Calu3 (cell line): ENCODE measurements at regions not wholly inside any gene's neighbourhood (a gene's known extent, or its start where the extent isn't known, plus 50 kb on each side); places are given as distances from the start of the nearest gene placed in this dataset.

ENCODE experiments used
- BruUV-seq: library from RNA; stranded (reverse); fragments of 400-500 nt; replicated peaks from 2 replicates; lab custom pipeline; 2021; lab: Mats Ljungman, UMichigan
- CTCF ChIA-PET: fragments of 300-600 bp; sonication (Branson Sonifier 250); formaldehyde crosslinking; loops from one replicate; lab custom pipeline; 2022; ENCODE audit warnings: antibody characterized with exemption; lab: Charles Lee
- DNase-seq: peaks from one replicate; pipeline ENCODE4 v3.0.0; 2022
- H3K27ac Mint-ChIP-seq: one replicate; pipeline ENCODE4 v1.8.0; 2022; ENCODE audit warnings: mixed read lengths; ENCODE audit not compliant: unreplicated experiment
- H3K27me3 Mint-ChIP-seq: one replicate; pipeline ENCODE4 v1.8.0; 2022; ENCODE audit warnings: mixed read lengths; ENCODE audit not compliant: unreplicated experiment
- H3K36me3 Mint-ChIP-seq: one replicate; pipeline ENCODE4 v1.8.0; 2022; ENCODE audit warnings: mild to moderate bottlenecking, moderate library complexity, mixed read lengths; ENCODE audit not compliant: insufficient read depth, unreplicated experiment
- H3K4me1 Mint-ChIP-seq: one replicate; pipeline ENCODE4 v1.8.0; 2022; ENCODE audit warnings: mild to moderate bottlenecking, low read depth, mixed read lengths; ENCODE audit not compliant: unreplicated experiment
- H3K4me3 Mint-ChIP-seq: one replicate; pipeline ENCODE4 v1.8.0; 2022; ENCODE audit warnings: mild to moderate bottlenecking, low read depth, moderate library complexity, mixed read lengths; ENCODE audit not compliant: unreplicated experiment
- H3K9me3 Mint-ChIP-seq: one replicate; pipeline ENCODE4 v1.8.0; 2022; ENCODE audit warnings: low read depth, mixed read lengths; ENCODE audit not compliant: unreplicated experiment
- intact Hi-C: fragments of 100-400 bp; cut with micrococcal nuclease; formaldehyde crosslinking; loops from one replicate; pipeline ENCODE4 v1.10.0; 2022; ENCODE audit not compliant: unreplicated experiment
- TF ChIP-seq, protein P1 (sequence below): fragments of 200-600 bp; IDR thresholded peaks from one replicate; pipeline ENCODE4 v1.8.0; 2022; ENCODE audit warnings: antibody characterized with exemption; ENCODE audit not compliant: unreplicated experiment

- H3K9me3 Mint-ChIP-seq = peaks cover 5% of the 10 kb centered on the region
- H3K4me1 Mint-ChIP-seq = no peaks in the 10 kb centered on the region
- no TSS peak for BruUV-seq
- H3K27me3 Mint-ChIP-seq = no peaks in the 10 kb centered on the region
- no peak for DNase-seq
- intact Hi-C loops = no loop called here
- H3K4me3 Mint-ChIP-seq = no peak overlapping the region
- CTCF ChIA-PET = no interaction called here
- H3K27ac Mint-ChIP-seq = no peak overlapping the region
- no peaks in the 10 kb centered on the region for H3K36me3 Mint-ChIP-seq
- TF ChIP-seq, protein P1, sequence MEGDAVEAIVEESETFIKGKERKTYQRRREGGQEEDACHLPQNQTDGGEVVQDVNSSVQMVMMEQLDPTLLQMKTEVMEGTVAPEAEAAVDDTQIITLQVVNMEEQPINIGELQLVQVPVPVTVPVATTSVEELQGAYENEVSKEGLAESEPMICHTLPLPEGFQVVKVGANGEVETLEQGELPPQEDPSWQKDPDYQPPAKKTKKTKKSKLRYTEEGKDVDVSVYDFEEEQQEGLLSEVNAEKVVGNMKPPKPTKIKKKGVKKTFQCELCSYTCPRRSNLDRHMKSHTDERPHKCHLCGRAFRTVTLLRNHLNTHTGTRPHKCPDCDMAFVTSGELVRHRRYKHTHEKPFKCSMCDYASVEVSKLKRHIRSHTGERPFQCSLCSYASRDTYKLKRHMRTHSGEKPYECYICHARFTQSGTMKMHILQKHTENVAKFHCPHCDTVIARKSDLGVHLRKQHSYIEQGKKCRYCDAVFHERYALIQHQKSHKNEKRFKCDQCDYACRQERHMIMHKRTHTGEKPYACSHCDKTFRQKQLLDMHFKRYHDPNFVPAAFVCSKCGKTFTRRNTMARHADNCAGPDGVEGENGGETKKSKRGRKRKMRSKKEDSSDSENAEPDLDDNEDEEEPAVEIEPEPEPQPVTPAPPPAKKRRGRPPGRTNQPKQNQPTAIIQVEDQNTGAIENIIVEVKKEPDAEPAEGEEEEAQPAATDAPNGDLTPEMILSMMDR = no peak
Measured at GRCh38 chr6:95815389-95816056, 200.3 kb upstream of the FUT9 start.

GRCh38 chr6:95819461-95819860 lies 196.3 kb upstream of the FUT9 start:
- Mint-ChIP-seq H3K4me3 (no peak overlapping the region), H3K4me1 (no peaks in the 10 kb centered on the region), H3K27ac (no peak overlapping the region), H3K9me3 (peaks cover 5% of the 10 kb centered on the region), H3K27me3 (no peaks in the 10 kb centered on the region), H3K36me3 (no peaks in the 10 kb centered on the region)
- DNase-seq = no peak
- CTCF ChIA-PET = no interaction called here
- TF ChIP-seq, protein P1 = no peak
- no TSS peak for BruUV-seq
- intact Hi-C loops = no loop called here

GRCh38 chr6:95819939-95820338 lies 195.8 kb upstream of the FUT9 start:
- no TSS peak for BruUV-seq
- Mint-ChIP-seq H3K36me3 (no peaks in the 10 kb centered on the region), H3K27me3 (no peaks in the 10 kb centered on the region), H3K27ac (no peak overlapping the region), H3K9me3 (peaks cover 5% of the 10 kb centered on the region), H3K4me3 (no peak overlapping the region), H3K4me1 (no peaks in the 10 kb centered on the region)
- TF ChIP-seq, protein P1 = no peak
- intact Hi-C loops = no loop called here
- no peak for DNase-seq
- CTCF ChIA-PET = no interaction called here

GRCh38 chr6:95830859-95831557 lies 184.8 kb upstream of the FUT9 start:
- CTCF ChIA-PET = no interaction called here
- Mint-ChIP-seq H3K27ac (no peak overlapping the region), H3K9me3 (no peaks in the 10 kb centered on the region), H3K4me3 (no peak overlapping the region), H3K36me3 (no peaks in the 10 kb centered on the region), H3K27me3 (no peaks in the 10 kb centered on the region), H3K4me1 (no peaks in the 10 kb centered on the region)
- intact Hi-C loops = no loop called here
- no TSS peak for BruUV-seq
- no peak for DNase-seq
- TF ChIP-seq, protein P1 = no peak
